ENCODE measurements at regions not wholly inside any gene's neighbourhood (a gene's known extent, or its start where the extent isn't known, plus 50 kb on each side); places are given as distances from the start of the nearest gene placed in this dataset.

DNA sequence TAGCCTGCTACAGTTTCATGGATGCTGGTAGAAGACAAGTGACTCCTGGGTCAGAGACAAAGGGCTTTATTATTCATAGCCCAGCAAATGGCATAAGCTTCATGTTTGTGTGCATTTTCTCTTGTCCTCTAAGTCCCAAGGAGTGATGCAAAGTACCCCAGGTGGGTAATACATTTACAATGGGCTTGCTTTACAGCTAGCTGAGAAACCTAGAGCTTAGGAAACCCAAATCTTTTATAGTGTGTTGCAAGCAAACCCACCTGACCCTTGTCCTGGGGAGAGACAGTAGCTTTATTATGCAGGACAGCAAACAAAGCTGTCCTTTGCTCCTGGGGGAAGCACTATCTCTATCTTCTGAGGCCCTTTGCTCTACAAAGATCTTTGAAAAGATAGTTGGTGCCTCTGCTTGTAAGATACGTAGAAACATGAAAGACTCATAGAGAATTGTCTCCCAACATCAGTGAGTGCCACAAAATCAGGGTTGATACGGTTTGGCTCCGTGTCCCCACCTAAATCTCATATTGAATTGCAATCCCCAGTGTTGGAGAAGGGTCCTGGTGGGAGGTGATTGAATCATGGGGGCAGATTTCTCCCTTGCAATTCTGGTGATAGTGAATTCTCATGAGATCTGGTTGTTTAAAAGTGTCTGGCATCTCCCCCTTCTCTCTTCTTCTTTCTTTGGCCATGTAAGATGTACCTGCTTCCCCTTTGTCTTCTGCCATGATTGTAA lies 315.8 kb upstream of the USP24 start:
- H3K4me3 Mint-ChIP-seq, result no peak overlapping the region
- Histone ChIP-seq H3F3A (ENCODE audit: low read depth) (no peaks in the 10 kb centered on the region), H3K27ac (no peak overlapping the region), H3K4me3 (no peak overlapping the region), H3K4me2 (no peak overlapping the region), H2AFZ (replicated peaks) (peak overlapping the region; percentile 79), H4K20me1 (ENCODE audit: low read depth) (no peaks in the 10 kb centered on the region), H3K9me3 (ENCODE audit: low read depth) (no peaks in the 10 kb centered on the region), H3K79me2 (ENCODE audit: low read depth) (no peaks in the 10 kb centered on the region), H3K36me3 (no peaks in the 10 kb centered on the region), H3K27me3 (peaks cover 10% of the 10 kb centered on the region), H3K9ac (no peak overlapping the region), H3K4me1 (peaks cover 5% of the 10 kb centered on the region)
- H3K27ac Mint-ChIP-seq, result no peak overlapping the region
- TF ChIP-seq EZH2 (IDR thresholded peaks at IDR 0.05) (no peak), EZH2phosphoT487 (IDR thresholded peaks at IDR 0.05) (no peak)
- TF ChIP-seq, protein P1, sequence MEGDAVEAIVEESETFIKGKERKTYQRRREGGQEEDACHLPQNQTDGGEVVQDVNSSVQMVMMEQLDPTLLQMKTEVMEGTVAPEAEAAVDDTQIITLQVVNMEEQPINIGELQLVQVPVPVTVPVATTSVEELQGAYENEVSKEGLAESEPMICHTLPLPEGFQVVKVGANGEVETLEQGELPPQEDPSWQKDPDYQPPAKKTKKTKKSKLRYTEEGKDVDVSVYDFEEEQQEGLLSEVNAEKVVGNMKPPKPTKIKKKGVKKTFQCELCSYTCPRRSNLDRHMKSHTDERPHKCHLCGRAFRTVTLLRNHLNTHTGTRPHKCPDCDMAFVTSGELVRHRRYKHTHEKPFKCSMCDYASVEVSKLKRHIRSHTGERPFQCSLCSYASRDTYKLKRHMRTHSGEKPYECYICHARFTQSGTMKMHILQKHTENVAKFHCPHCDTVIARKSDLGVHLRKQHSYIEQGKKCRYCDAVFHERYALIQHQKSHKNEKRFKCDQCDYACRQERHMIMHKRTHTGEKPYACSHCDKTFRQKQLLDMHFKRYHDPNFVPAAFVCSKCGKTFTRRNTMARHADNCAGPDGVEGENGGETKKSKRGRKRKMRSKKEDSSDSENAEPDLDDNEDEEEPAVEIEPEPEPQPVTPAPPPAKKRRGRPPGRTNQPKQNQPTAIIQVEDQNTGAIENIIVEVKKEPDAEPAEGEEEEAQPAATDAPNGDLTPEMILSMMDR (IDR thresholded peaks at IDR 0.05), result no peak
- peaks cover 2% of the 10 kb centered on the region for H3K4me1 Mint-ChIP-seq
- peaks cover 6% of the 10 kb centered on the region for H3K27me3 Mint-ChIP-seq (ENCODE audit: insufficient read depth, low read depth)
- no peaks in the 10 kb centered on the region for H3K36me3 Mint-ChIP-seq
- H3K9me3 Mint-ChIP-seq, result no peaks in the 10 kb centered on the region
- no peak for DNase-seq (ENCODE audit: low spot score)

DNA sequence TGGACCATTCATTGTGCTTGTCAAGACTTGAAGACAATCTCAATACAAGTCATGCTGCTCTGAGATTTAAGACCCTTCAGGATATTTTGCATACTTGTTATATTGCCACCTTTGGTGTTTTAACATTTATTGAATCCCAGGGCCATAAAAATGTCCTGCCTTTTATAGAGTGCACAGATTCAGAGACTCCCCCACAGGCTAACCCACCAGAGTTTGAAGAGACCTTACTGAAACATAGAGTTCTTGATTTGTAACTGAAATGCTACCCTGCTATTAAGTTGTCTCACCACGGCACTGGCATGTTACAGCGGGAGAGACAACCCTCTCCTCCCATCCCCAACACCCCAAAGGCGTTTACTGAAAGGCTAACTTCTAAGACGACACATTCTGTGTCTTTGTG lies 313.9 kb upstream of the USP24 start:
- no peak overlapping the region for H3K9ac ChIP-seq
- H3K27ac ChIP-seq, result no peak overlapping the region
- no peaks in the 10 kb centered on the region for H4K20me1 ChIP-seq (ENCODE audit: low read depth)
- no peak overlapping the region for H3K4me3 Mint-ChIP-seq
- peaks cover 2% of the 10 kb centered on the region for H3K4me1 Mint-ChIP-seq
- no peaks in the 10 kb centered on the region for H3K36me3 ChIP-seq
- peaks cover 10% of the 10 kb centered on the region for H3K27me3 ChIP-seq
- no peaks in the 10 kb centered on the region for H3K9me3 ChIP-seq (ENCODE audit: low read depth)
- no peaks in the 10 kb centered on the region for H3K79me2 ChIP-seq (ENCODE audit: low read depth)
- no peak overlapping the region for H3K4me3 ChIP-seq
- no peak overlapping the region for H3K27ac Mint-ChIP-seq
- no peaks in the 10 kb centered on the region for H3F3A ChIP-seq (ENCODE audit: low read depth)
- TF ChIP-seq EZH2 (IDR thresholded peaks at IDR 0.05), result no peak
- TF ChIP-seq EZH2phosphoT487 (IDR thresholded peaks at IDR 0.05), result no peak
- TF ChIP-seq, protein P1 (IDR thresholded peaks at IDR 0.05), result no peak
- peaks cover 5% of the 10 kb centered on the region for H3K4me1 ChIP-seq
- no peak for DNase-seq (ENCODE audit: low spot score)
- H3K27me3 Mint-ChIP-seq (ENCODE audit: insufficient read depth, low read depth), result peaks cover 5% of the 10 kb centered on the region
- H3K9me3 Mint-ChIP-seq, result no peaks in the 10 kb centered on the region
- no peak overlapping the region for H2AFZ ChIP-seq (replicated peaks)
- no peak overlapping the region for H3K4me2 ChIP-seq
- H3K36me3 Mint-ChIP-seq, result no peaks in the 10 kb centered on the region

DNA sequence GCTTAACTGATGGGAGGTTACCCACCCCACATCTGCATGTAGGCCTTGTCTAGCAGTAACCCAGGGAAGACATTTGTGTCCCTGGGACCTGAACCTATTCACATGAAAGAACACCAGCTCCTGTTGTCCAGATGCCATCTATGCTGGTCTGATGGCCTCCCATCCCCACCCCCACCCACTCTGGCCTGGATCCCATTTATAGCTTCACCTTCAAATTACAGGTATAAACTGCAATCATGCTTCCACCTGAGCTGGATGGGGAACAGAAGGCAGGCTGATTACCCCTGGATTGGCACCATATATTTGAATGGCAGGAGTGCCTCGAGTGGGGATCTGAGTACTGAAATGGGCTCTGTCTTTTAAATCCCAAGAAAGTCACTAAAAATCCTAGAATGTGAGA lies 312.7 kb upstream of the USP24 start:
- Histone ChIP-seq H3K4me3 (no peak overlapping the region), H3K4me2 (no peak overlapping the region), H3K9ac (no peak overlapping the region), H3F3A (ENCODE audit: low read depth) (no peaks in the 10 kb centered on the region), H3K4me1 (peaks cover 5% of the 10 kb centered on the region), H3K79me2 (ENCODE audit: low read depth) (no peaks in the 10 kb centered on the region), H3K27me3 (peaks cover 10% of the 10 kb centered on the region), H4K20me1 (ENCODE audit: low read depth) (no peaks in the 10 kb centered on the region), H2AFZ (replicated peaks) (no peak overlapping the region), H3K36me3 (no peaks in the 10 kb centered on the region), H3K9me3 (ENCODE audit: low read depth) (no peaks in the 10 kb centered on the region), H3K27ac (no peak overlapping the region)
- Mint-ChIP-seq H3K27ac (no peak overlapping the region), H3K4me3 (no peak overlapping the region), H3K9me3 (no peaks in the 10 kb centered on the region), H3K36me3 (no peaks in the 10 kb centered on the region), H3K4me1 (peaks cover 2% of the 10 kb centered on the region), H3K27me3 (ENCODE audit: insufficient read depth, low read depth) (peaks cover 8% of the 10 kb centered on the region)
- TF ChIP-seq EZH2phosphoT487 (IDR thresholded peaks at IDR 0.05) (no peak), EZH2 (IDR thresholded peaks at IDR 0.05) (no peak)
- TF ChIP-seq, protein P1 (IDR thresholded peaks at IDR 0.05), result no peak
- no peak for DNase-seq (ENCODE audit: low spot score)

Data from neural progenitor cell (in vitro differentiated cells).